ENCODE measurements at regions not wholly inside any gene's neighbourhood (a gene's known extent, or its start where the extent isn't known, plus 50 kb on each side); places are given as distances from the start of the nearest gene placed in this dataset.

DNA sequence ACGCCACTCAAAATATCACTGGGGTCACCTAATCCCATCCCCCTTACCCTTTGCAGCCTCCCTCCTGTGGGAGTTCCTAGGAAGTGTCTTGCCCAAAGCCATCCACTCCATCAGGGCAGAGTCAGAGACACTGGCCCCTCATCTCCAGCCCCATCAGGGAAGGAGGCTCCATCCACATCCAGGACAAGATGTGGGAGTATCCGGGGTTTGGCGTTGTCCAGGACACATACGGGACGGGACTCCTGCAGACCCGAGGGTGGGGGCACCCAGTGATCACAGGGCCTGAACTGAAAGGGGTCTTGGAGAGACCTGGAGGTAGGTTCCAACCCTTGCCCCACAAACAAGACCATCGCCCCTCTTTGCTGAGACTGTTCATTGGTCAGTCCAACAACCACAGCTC lies 348.2 kb downstream of the MATN1 start:
- Histone ChIP-seq H3K36me3 (no peaks in the 10 kb centered on the region), H3K4me1 (peaks cover 0 to 10% (median 1%) of the 10 kb centered on the region in 3 donors), H3K27ac (no peak overlapping the region), H3K27me3 (peaks cover 88% of the 10 kb centered on the region), H3K4me3 (no peak overlapping the region), H3K9me3 (no peaks in the 10 kb centered on the region)
- TF ChIP-seq CTCF (IDR thresholded peaks at IDR 0.05), result no peak
- no peak for TF ChIP-seq POLR2AphosphoS5 (IDR thresholded peaks at IDR 0.05)
- no peak for TF ChIP-seq EP300 (IDR thresholded peaks at IDR 0.05)
- TF ChIP-seq POLR2A (IDR thresholded peaks at IDR 0.05), result no peak
- 53 to 60% methylated on average over 3 to 4 of the region's 7 CpGs for WGBS, 2 donors (ENCODE audit: low coverage in 1 of 2)
- no peak for ATAC-seq

DNA sequence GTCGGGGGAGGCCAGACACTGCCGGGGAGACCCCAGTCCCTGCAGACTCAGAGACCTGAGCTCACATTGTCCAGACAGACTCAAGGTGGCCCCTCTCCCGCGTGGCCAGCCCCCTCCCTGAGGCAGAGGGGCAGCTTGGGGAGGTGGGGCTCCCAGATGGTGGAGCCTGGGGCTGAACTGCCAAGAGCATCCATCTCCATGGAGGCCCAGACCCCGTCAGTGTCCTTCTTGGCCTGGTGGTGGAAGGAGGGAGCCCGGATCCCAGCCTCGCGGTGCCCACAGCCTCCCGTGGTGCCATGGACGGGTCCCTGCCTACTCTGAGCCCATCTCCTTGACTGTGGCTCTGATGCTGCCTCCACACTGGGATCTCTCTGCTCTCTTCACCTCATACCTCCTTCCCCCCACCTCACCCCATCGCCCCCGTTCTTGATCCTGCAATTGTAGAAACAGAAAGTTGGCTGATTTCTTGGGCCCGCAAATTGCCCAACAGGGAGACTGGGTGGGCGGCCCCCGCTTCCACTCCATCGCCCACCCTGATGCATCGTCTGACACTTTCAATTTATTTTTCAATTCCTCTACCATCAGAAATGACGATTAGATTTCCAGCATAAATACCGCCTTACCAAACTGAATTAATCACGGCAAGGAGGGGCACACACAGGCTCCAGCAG lies 348.9 kb downstream of the MATN1 start:
- ATAC-seq, result no peak
- Histone ChIP-seq H3K4me1 (peaks cover 0 to 4% (median 0%) of the 10 kb centered on the region in 3 donors), H3K36me3 (no peaks in the 10 kb centered on the region), H3K4me3 (no peak overlapping the region), H3K27ac (no peak overlapping the region), H3K9me3 (no peaks in the 10 kb centered on the region), H3K27me3 (peaks cover 81% of the 10 kb centered on the region)
- TF ChIP-seq CTCF (IDR thresholded peaks at IDR 0.05) (no peak), EP300 (IDR thresholded peaks at IDR 0.05) (no peak), POLR2A (IDR thresholded peaks at IDR 0.05) (no peak), POLR2AphosphoS5 (IDR thresholded peaks at IDR 0.05) (no peak)
- WGBS, 2 donors (ENCODE audit: low coverage in 1 of 2), result 64 to 89% methylated on average over 3 to 12 of the region's 20 CpGs

DNA sequence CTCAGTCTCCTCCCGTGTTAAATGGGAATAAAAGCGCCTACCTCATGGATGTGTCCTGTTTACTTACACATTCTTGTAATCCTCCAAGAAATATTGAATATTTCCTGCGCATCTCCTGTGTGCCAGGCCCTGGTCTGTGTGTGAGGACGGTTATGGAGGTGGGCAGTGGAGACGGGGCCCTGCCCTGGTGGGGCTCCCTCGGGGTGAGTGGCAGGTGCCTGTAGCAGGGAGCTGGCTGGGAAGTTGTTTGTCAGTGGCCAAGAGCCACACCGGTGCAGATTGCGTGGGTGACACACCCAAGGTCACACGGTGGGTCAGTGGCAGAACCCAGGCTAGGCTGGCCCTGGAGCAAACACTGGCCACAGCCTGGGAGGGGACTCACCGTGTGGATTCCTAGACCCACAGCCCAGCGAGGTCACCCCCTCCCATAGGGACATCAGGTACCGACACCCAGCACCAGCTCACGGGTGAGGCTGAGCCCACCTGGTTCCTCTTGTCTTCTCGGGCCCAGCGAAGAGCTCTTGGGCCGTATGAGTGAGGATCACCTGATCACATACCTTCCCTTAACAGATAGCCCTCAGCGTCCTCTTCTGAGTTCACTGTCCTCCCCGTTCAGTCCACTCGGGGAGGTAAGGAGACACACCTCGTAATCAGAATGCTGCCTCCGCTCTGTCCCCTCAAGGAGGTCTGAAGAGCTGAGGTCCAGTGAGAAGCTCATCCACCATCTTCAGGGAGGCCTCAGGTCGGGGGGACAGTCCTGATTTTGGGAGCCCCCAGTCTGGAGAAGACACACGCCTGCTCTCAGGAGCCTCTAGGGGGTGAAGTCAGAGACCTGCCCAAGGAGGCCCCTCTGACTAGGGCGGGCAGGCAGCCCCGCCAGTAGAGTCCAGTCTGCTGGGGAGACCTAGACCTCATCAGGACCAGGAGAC lies 349.6 kb downstream of the MATN1 start:
- ATAC-seq, result peak; percentile 14
- H3K27ac ChIP-seq, result no peak overlapping the region
- TF ChIP-seq POLR2A (IDR thresholded peaks at IDR 0.05) (no peak), POLR2AphosphoS5 (IDR thresholded peaks at IDR 0.05) (no peak), CTCF (IDR thresholded peaks at IDR 0.05) (no peak), EP300 (IDR thresholded peaks at IDR 0.05) (no peak)
- H3K27me3 ChIP-seq, result peaks cover 74% of the 10 kb centered on the region
- no peaks in the 10 kb centered on the region for H3K9me3 ChIP-seq
- 89% methylated on average over 9 of the region's 25 CpGs; no CpG with 5 or more reads in 1 of the 2 donors for whole genome bisulfite sequencing, 2 donors (ENCODE audit: low coverage in 1 of 2)
- no peak overlapping the region for H3K4me3 ChIP-seq
- H3K36me3 ChIP-seq, result no peaks in the 10 kb centered on the region
- no peaks in the 10 kb centered on the region for H3K4me1 ChIP-seq

DNA sequence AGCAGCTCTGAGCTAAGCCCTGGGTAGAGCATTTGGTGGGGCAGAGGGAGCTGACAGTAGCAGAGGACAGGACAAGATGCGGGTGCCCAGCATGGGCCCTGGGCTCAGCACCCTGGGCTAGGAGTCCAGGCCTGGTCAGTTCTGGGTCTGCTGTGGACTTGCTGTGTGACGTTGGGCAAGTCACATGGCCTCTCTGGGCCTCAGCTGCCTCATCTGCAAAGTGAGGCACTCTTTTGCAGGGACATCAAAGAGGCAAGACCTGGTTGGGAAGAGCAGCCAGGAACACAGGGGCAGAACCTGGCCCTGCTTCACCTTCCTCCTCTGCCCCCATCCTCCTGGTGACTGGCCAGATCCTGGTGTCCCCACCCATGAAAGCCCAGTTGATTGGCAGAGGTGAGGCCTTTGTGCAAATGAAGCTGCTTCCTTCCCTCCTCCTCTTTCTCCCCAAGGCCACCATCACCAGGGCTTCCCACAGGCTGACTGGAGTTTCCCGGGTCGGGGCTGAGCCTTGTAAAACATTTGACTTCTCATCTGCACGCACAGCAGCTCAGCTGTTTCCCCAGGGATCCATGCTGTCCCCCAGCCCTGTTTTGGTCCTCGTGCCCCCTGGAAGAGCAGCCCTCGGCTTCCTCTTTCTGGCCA lies 350.5 kb downstream of the MATN1 start:
- H3K36me3 ChIP-seq, result no peaks in the 10 kb centered on the region
- peaks cover 70% of the 10 kb centered on the region for H3K27me3 ChIP-seq
- ATAC-seq, result no peak
- H3K9me3 ChIP-seq, result no peaks in the 10 kb centered on the region
- no peak overlapping the region for H3K27ac ChIP-seq
- TF ChIP-seq EP300 (IDR thresholded peaks at IDR 0.05) (no peak), CTCF (IDR thresholded peaks at IDR 0.05) (no peak)
- no peak overlapping the region for H3K4me3 ChIP-seq
- H3K4me1 ChIP-seq, result no peaks in the 10 kb centered on the region
- 29% methylated on average over 2 of the region's 7 CpGs; no CpG with 5 or more reads in 1 of the 2 donors for WGBS, 2 donors (ENCODE audit: low coverage in 1 of 2)
